NOMO-1 treated with DMSO at 0.1 percent for 48 hours (cell line): ENCODE measurements at regions not wholly inside any gene's neighbourhood (a gene's known extent, or its start where the extent isn't known, plus 50 kb on each side); places are given as distances from the start of the nearest gene placed in this dataset.

ENCODE experiments used
- DNase-seq: peaks from one replicate; lab custom pipeline; 2025; ENCODE audit not compliant: unreplicated experiment; lab: John Stamatoyannopoulos, UW

DNA sequence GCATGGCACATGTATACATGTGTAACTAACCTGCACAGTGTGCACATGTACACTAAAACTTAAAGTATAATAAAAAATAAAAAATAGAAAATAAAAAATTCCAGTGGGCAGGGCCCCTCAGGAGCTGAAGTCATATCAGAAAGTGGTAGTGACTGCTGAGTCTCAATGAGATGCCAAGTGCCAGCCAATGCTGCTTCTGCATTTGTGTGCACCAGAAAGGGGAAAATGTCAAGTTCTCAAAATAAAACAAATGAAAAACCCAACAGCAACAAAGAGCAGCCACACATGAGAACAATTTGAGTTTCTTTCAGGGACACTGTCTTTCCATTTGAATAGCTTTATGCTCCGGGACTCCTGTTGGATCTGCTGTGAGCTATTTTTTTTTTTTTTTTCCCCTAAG, 117.2 kb upstream of the CCDC112 start:
- DNase-seq, result no peak

DNA sequence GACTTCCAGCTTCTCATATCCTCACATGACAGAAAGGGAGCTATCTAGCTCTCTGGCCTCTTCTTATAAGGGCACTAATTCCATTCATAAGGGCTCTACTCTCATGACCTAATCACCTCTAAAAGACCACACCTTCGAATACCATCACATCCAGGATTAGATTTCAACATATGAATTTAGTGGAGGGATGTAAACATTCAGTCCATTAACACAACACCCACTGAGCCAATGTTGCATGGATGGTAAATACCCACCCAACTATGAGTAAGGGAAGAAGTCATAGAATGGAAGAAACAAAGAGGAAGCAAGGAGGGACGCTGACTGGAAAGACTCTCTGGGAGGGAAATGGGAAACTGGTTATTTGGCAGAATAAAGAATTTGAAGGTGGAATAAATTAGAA, 112.6 kb upstream of the CCDC112 start:
- no peak for DNase-seq

DNA sequence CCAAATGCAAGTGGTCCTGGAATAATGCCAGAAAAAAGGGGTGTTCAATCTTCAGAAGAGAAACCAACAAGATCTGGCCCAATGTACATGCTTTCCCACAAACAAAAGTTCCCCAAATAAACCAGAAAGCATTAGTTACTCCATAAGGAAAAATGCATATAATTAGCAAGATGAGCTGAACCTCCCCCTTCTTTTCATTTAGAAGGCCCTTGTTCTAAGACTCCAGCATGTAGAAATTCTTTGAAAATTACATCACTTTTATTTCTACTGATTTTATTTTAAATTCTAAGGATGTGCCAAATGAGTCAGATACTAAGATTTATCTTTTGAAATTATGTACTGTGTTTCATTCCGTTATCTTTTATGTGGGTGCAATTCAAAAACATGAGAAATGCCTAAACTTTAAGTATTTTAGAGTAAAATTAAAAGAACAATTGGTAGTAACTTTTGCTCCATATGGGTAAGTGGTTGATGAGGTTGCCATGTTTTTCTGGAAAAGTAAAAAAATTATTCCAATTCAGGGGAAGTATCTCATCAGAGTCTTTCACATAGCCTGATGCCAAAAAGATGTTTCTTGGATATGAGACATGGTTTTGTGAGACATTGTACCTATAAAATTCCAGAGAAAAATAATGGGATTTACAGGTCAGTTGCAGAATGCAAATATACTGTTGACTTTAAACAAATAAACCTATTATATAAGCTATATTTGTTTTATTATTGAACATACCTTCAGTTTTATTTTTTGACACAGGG, 106.5 kb upstream of the CCDC112 start:
- DNase-seq, result no peak

DNA sequence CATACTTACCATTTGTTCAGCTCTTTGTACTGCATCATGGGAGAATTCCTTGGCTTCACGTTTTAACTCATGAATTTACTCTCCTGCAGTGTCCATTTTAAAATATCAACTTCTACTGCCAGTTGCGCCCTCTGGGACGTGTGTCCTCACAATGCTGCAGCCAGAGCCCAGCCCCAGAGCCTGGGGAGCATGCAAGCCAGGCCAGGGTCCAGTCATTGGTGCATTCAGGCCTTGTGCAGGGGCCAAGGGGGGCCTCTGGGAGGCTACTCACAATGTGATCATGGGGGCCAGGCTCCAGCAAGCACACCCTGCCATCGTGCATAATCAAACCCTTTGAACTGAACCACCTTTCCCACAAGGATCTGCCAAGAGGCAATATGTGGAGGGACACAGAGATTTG, 105.6 kb upstream of the CCDC112 start:
- DNase-seq, result no peak

DNA sequence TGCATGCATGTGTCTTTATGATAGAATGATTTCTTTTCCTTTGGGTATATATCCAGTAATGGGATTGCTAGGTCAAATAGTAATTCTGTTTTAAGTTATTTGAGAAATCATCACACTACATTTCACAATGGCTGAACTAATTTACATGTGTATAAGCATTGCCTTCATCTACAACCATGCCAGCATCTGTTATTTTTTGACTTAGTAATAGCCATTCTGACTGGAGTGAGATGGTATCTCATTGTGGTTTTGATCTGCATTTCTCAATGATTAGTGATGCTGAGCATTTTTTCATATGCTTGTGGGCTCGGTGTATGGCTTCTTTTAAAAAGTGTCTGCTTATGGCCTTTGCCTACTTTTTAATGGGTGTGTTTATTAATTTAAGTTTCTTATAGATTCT, 102.3 kb upstream of the CCDC112 start:
- no peak for DNase-seq

DNA sequence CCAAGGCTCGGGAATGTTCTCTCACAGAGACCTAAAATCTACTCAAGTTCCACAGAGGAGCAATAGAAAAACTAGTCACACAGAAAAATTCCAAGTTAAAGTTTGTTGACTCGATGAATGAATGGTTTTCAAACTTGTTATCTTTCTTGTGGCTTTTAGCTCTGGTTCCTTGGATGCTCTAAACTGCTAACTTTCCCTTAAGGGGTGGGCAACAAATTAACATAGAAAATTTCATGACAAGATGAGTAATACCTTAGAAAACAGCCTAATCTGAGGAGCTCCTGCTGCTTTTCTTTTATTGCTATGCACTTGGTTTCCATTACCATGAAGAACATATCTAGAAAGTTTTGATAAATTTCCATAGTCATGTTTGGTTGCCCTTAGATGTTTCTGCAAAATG, 100.2 kb upstream of the CCDC112 start:
- DNase-seq, result no peak

DNA sequence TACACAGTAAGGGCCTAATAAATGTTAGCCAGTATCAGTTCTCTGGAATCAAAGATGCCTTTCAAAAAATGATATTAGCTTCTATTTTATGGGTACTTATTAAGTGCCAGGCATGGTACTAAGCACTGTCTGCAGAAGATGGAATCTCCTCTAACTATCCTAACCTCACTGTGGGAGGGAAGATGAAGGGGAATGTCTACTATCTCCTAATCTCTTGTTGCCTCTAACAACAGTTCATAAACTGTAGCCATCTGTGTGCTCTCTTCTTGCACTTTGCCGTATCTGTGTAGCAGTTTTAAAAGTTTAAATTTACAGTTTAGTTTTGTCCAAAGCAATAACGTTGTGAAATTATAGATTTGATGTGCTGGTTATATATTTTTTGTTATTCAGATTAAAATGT, 99.6 kb upstream of the CCDC112 start:
- DNase-seq, result no peak

DNA sequence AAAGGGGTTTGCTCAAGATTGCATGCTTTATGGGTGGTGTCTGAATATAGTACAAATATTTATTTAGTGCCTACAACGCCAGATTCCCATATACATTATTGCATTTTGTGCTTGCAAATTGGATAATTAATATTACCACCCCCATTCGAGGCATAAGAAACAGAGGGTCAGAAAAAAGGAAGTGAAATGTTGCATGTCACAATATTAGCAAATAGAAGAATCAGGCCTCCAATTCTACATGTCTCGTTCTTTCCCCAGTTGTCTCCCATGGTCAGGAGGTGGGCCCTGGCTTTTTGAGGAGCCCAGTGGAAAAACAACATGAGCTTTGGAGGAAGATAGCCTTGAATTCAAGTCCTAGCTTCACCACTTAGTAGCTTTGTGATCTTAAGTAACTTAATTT, 98.1 kb upstream of the CCDC112 start:
- DNase-seq, result peak; percentile 37

DNA sequence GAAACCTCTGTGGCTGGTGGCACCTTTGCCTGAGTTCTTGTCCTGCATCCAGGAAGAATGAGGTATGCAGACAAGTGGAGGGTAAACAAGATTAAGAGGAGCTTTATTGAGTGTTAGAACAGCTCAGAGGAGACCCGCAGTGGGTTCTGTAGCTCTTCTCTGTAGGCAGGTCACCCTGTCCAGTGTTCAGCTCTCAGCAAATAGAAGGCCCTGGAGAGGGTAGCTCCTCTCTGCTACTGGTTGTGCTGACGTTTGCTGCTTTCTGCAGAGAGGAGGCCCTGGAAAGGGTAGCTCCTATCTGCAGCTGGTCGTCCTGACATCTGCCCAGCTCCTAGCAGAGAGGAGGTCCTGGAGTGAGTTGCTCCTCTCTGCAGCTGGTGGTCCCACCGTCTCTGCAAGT, 96.8 kb upstream of the CCDC112 start:
- no peak for DNase-seq

DNA sequence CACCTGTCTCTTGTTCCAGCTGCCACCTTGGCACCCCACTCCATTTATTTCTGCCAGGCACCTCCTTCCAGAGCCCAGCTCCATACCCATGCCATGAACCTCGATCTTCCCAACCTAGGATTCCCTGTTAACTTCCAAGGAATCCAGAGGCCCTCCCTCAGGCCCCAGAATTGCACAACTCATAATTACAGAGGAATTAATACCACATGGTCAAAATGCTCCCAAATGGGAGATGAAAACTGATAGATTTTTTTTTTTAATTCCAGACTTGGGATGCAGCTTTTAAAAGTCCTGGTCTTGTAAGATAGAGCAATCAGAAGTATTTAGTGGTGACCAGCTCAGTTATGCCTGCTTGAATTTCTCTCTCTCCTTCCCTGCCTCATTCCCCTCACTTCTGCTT, 96.2 kb upstream of the CCDC112 start:
- DNase-seq, result no peak

DNA sequence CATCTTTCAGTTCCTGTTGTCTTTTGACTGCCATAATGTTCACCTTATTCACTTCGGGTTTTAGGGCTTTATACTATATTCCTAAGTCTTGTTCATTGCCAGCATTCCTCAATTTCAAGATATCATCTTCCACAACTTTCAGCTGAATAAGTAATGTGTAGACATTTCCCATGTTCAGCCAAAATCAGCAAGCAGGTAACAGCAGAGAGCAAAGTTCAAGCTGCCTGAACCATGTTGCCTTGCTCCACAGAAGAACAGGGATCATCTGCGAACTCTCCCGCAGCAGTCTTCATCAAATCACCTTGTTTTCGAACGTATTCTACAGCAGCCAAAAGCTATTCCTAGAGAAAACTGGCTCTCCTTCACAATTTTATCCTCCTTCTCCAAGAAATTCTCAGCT, 95.3 kb upstream of the CCDC112 start:
- no peak for DNase-seq

DNA sequence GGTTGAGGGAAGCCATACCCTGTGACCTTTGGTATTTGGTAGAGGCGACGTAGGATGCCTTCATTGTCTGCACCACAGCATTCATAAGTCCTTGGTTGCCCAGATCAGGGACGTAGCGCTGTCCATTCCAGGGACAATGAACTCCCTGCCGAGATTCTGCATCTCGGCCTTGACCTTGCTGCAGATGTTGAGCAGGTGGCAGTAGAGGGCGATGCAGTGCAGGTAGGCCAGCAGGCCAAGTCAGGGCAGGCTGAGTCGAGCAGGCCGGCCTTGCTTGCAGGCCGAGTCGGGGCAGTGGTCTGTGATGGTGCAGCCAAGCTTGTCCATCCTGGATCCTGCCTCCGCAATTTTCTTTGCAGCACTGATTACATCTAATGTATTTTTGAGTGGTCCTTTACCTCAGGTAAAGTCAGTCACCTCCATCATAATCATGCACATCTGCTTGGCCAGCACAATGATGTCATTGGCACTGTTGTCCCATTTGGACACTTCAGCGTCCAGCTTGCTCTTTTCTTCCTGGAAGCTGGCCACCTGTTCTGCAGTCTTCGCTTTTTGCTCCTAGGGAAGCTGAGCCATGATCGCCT, 93.4 kb upstream of the CCDC112 start:
- no peak for DNase-seq

DNA sequence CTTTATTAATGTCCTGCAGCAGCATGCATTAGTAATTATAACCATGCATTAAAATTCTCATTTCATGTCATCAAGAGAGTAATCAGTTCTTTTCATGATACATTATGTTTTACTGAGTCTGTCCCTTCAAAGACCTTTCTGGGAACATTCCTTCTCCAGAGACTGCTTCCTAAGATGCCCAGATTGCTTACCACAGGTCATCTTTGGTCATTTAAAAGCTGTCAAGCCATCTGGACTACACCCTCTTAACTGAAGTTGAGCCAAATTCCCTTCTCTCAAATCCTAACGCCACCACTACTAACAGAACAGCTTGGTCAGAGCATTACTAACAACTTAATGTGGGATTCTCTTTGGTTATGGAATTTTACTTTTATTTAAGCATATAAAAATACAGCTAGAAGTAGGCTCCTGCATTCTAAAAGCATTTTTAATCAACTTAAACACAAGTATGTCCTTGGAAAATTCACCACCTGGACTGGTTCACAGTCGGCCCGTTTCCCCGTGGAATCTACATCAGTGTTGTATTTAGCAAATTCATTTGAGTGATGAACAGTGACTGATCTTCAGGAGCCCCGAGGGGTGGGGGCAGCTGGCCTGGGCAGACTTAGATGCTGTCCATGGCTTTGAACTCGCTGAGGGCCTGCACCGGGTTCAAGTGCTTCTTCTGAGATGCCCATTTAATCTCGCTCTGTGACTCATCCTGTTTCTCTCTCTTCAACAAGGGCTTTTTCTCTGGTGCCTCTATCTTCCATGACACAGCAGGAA, 92.8 kb upstream of the CCDC112 start:
- no peak for DNase-seq

DNA sequence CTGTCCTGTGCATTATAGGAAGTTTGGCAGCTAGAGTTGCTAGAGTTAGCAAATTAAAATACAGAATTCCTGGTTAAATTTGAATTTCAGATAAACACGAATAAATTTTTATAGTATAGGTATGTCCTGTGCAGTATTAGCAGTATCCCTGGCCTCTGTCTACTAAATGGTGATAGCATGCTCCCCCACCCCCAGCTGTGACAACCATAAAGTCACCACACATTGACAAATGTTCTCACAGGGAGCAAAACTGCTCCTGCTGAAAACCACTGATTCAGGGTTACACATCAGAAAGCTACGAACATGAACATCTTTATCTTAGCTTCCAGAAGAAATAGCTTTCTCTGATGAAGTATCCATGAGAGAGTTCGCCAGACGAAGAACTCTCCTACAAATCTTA, 91.8 kb upstream of the CCDC112 start:
- DNase-seq, result no peak

DNA sequence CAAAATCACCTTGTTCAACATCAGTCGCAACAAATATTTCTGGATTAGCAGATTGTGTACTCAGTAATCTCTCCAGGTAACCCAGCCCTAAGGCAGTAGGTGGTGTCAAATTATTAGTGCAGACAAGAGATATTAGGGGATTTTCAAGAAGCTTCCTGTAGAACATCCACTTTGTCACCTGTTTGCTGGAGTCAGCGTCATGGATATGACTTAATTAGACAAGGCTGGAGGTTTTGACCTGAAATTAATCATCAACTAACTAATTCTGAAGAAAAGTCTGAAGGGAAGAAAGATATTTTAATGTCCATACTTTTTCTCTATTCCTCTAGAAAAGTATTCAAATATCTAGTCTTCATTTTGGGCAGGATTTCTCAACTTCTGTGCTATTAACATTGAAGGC, 91.4 kb upstream of the CCDC112 start:
- no peak for DNase-seq

DNA sequence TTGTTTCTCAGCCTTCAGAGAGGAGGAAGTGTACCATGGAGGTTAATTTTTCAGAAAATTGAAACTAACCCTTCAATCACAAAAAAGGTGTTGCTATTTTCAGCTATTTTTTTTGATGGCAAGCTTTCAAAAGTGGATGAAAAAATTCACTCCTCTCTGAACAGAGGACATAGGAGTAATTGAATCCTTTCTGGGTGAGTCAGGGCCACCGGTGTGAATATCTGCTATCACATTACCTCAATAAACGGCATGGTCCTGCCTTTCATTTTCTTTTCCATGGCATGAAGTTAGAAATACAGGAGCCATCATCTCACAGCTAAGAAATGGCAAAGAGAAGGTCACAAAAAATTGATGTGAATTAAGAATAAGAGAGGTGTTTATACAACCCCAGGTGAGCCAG, 90.2 kb upstream of the CCDC112 start:
- no peak for DNase-seq

DNA sequence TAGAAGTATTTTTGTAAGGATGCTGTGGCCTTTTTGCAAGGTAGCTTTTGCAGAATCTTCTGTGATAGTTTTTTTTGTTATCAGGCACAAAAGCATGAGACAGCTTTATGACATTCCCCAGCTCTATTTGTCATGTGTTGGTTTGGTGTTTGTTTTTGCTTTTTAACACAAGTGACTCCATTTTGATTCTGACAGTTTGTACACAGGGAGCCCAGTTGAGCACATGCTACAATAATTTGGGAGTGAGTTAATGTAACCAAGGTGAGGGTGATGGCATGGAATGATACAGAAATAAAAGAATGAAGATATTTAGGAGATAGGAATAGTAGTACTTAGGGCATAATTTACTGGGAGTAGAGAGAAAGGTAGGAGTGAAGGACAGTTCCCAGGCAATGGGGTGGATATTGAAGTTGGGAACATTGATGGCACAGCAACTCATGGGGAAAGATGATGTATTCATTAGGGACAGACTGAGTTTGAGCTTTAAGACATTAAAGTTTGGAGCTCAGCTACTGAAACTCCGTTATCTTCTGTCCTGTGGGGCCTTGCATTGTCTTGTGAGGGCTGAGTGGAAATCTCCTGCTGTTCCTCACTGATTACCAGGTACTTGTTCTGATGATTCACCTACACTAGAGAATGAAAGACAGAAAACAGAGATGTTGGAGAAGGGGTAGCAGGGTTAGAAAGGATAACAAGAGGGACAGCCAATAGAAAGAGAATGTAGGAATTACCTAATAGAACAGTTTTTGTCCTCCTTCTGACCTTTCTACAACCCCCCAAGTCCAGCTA, 88.3 kb upstream of the CCDC112 start:
- DNase-seq, result no peak

DNA sequence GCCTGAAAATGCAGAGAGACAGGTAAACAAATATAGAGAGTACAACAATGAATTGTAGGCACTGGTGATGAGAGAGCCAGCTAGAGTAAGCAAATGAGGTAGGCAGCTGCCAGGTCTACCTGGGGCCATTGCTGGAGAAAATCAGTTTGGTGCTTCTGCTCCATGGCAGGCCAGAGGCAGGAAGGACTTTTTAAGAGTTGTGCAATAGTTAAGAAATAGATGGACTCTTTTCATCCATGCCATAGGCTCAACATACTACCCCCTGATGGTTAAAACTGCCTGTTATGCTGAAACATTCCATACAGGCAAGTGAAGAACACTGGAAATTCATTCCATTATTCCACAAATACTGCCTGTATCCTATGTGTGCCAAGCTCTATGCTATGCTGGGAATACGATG, 86.5 kb upstream of the CCDC112 start:
- DNase-seq, result no peak

DNA sequence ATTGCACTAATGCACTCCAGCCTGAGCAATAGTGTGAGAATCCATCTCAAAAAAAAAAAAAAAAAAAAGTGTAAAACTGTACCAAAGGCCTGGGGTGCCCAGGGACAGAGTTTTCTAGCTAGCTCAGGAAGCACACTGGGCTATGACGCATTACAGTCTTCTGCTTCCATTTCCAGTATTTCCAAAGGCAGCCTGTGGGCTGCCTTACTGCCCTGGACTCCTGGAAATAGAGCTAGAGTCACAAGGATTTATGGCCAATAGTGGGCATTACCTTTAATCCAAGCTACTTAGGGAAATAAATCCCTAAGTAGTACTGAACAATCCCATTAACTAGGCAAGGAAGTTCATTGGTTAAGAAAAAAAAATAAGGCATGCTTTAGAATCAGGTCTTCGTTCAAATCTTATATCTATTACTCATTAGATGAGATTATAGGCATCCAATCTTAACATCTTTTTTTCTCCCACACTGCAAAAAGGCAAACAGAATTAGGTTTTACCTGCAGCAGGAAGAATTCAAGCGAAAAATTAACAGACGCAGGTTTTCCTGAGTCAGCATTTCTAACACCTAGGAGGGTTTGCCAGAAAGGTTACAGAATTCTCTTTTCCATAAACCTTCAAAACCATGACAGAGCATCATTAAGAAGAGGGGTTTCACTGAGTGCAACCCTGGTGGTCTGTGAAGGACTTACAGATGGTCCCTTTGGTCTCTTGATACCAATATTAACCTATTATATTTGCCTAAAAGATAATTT, 85.6 kb upstream of the CCDC112 start:
- DNase-seq, result no peak

DNA sequence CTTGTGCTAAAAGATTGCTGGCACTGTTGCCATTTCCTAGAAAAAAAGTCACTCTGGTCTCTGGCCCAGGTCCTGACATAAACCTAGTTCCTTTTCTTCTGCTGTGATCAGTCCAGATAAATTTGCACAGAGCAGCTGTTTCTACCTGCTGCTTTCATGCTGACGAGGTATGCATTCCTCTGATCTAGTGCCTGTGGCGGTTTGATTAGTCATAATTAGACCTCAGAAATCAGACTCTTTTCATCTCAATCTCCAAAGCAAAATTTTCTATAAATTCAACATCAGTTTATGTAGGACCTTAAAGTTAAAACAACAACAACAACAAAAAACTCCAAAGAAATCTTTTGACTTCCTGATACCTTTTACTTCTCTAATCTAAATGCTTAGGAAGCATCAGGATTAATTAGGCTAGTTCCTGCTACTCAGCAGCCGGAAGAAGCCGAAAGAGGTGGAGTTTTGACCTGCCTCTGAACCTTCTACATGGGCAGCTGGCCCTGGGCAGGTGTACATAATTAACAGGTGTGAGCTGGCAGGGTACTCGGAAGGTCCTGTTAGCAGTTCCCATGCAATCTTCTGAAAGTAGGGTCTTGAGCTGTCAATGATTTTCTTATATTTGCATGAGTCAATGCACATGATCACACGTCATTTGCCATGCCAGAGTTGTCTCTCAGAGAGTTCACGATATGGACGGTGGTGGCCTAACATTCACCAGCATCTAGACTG, 83.3 kb upstream of the CCDC112 start:
- DNase-seq, result no peak
